ENCODE measurements at regions not wholly inside any gene's neighbourhood (a gene's known extent, or its start where the extent isn't known, plus 50 kb on each side); places are given as distances from the start of the nearest gene placed in this dataset.

- no peak for DNase-seq (ENCODE audit: low read depth)
- TF ChIP-seq, protein P1, sequence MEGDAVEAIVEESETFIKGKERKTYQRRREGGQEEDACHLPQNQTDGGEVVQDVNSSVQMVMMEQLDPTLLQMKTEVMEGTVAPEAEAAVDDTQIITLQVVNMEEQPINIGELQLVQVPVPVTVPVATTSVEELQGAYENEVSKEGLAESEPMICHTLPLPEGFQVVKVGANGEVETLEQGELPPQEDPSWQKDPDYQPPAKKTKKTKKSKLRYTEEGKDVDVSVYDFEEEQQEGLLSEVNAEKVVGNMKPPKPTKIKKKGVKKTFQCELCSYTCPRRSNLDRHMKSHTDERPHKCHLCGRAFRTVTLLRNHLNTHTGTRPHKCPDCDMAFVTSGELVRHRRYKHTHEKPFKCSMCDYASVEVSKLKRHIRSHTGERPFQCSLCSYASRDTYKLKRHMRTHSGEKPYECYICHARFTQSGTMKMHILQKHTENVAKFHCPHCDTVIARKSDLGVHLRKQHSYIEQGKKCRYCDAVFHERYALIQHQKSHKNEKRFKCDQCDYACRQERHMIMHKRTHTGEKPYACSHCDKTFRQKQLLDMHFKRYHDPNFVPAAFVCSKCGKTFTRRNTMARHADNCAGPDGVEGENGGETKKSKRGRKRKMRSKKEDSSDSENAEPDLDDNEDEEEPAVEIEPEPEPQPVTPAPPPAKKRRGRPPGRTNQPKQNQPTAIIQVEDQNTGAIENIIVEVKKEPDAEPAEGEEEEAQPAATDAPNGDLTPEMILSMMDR (IDR thresholded peaks at IDR 0.05; ENCODE audit: control insufficient read depth, extremely low read depth, insufficient read depth) = no peak
- no peak overlapping the region for H3K4me3 ChIP-seq (ENCODE audit: low read depth, low read length)
Observed at GRCh38 chr6:97901531-97901930, 618.5 kb upstream of the MMS22L start.

DNA sequence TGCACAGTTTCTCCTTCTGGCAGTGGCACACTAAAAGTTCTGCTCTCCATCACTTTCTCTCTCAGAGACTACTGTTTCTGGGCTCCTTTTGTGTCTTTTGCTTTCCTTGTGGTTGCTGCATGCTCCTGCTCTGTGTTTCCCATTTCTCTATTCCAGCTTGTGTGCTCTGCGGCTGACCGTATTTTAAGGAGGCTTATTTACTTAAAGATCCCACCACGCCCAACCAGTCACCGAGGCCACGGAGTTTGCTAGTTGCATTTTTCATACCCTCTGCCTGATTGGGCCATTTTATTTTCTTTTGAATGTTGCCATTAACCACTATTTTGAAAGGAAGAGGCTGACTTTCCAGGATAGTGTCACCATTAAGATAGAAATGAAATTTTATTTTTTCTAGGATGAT, 626.4 kb upstream of the MMS22L start:
- TF ChIP-seq, protein P1 (IDR thresholded peaks at IDR 0.05; ENCODE audit: control insufficient read depth, extremely low read depth, insufficient read depth) = no peak
- no peak for DNase-seq (ENCODE audit: low read depth)
- no peak overlapping the region for H3K4me3 ChIP-seq (ENCODE audit: low read depth, low read length)

GRCh38 chr6:97913721-97914120, 630.7 kb upstream of the MMS22L start:
- TF ChIP-seq, protein P1 (IDR thresholded peaks at IDR 0.05; ENCODE audit: control insufficient read depth, extremely low read depth, insufficient read depth) = no peak
- H3K4me3 ChIP-seq (ENCODE audit: low read depth, low read length) = no peak overlapping the region
- no peak for DNase-seq (ENCODE audit: low read depth)

DNA sequence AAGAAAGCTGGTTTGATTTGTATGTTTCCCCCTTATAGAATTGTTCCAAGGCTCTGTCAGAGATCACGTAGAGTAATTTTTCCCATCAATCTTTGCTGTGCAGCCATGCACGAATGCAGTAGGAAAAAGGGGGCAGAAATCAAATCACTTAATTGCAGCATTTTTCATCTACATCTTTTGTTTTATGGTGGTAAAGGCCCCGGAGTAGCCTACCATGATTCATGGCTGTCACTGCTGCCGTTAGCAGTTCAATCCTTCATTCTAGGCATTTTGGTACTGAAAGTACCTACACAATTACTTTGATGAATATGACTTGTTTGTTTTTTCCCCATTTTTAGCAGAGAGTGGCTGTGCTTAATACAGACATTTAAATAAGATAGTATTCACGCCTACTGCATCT, 631.9 kb upstream of the MMS22L start:
- H3K4me3 ChIP-seq (ENCODE audit: low read depth, low read length) = no peak overlapping the region

DNA sequence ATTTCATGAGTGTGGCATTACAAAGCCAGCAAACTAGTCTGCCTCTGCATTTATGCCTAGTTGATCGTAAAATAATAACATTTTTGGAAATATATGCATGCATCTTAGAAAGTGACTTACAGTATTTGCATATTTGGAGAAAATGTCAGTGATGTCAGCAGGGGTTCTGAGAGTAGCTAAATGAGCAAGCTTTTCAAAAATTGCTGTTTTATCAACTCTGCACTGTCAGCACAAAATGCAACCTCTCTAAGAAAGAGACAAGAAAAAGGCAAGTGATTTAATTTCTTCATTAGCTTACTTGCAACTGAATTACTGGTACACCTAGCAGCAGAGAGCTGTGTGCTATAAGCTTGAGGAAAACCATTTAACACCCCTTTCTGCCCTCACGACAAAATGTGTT, 632.5 kb upstream of the MMS22L start:
- H3K4me3 ChIP-seq (ENCODE audit: low read depth, low read length) = no peak overlapping the region
- no peak for DNase-seq (ENCODE audit: low read depth)
- TF ChIP-seq, protein P1 (IDR thresholded peaks at IDR 0.05; ENCODE audit: control insufficient read depth, extremely low read depth, insufficient read depth) = no peak

More for the DNA sequence above, 631.9 kb upstream of the MMS22L start:
- TF ChIP-seq, protein P1 (IDR thresholded peaks at IDR 0.05; ENCODE audit: control insufficient read depth, extremely low read depth, insufficient read depth) = no peak
- no peak for DNase-seq (ENCODE audit: low read depth)

DNA sequence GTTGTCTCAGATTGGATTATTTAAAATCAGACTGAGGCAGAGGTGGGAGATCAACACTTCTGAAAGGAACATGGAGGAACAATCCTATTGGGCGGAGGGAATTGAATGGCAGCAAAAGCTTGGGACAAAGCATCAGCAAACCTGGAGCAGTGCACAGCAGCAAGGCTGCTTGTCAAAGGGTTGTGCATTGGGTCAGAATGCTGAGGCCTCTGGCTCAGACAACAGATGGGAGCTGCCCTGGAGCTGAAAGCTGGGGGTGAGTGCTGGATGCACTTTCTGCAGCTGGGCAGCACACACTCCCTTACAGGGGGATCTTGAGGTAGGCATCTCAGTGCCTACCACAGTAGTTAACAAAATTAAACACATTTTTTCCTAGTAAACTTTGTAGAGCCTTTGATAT, 634.4 kb upstream of the MMS22L start:
- TF ChIP-seq, protein P1 (IDR thresholded peaks at IDR 0.05; ENCODE audit: control insufficient read depth, extremely low read depth, insufficient read depth) = no peak
- DNase-seq (ENCODE audit: low read depth) = no peak
- H3K4me3 ChIP-seq (ENCODE audit: low read depth, low read length) = no peak overlapping the region

DNA sequence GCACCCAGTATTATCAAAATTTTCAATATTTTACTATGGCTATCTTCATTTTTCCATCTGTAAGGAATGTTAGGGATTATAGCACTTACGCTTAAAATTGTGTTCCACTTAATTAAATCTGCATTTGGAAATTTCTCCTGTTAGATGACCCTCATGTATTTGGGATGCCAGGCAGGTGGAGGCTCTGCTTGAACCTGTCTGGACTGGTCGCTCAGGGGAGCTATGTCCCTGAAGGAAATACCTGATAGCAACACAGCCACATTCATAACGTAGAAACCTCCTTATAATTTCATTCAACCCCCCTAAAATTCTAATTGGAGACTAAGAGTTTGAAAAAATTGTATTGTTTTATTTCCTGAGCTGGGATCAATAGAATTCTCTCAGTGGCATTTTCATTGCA, 636.0 kb upstream of the MMS22L start:
- no peak for DNase-seq (ENCODE audit: low read depth)
- TF ChIP-seq, protein P1 (IDR thresholded peaks at IDR 0.05; ENCODE audit: control insufficient read depth, extremely low read depth, insufficient read depth) = no peak
- H3K4me3 ChIP-seq (ENCODE audit: low read depth, low read length) = no peak overlapping the region
